Suprapubic skin (tissue), 4 donors: ENCODE measurements at regions not wholly inside any gene's neighbourhood (a gene's known extent, or its start where the extent isn't known, plus 50 kb on each side); places are given as distances from the start of the nearest gene placed in this dataset.

Experiments
- DNase-seq, 2 donors: peaks; one replicate each; pipeline ENCODE4 v3.0.0-alpha.2; 2019; ENCODE audit warnings: low spot score in 2 of 2
- H3K27ac ChIP-seq: fragments of 200-600 bp; sonication (generic); one replicate; pipeline ENCODE4 v1.5.1; 2019
- H3K27me3 ChIP-seq: fragments of 200-600 bp; sonication (generic); one replicate; pipeline ENCODE4 v1.5.1; 2019
- H3K36me3 ChIP-seq: fragments of 200-600 bp; sonication (generic); one replicate; pipeline ENCODE4 v1.5.1; 2019
- H3K4me1 ChIP-seq: fragments of 200-600 bp; sonication (generic); one replicate; pipeline ENCODE4 v1.5.1; 2019
- H3K4me3 ChIP-seq: fragments of 200-600 bp; sonication (generic); one replicate; pipeline ENCODE4 v1.5.1; 2019; ENCODE audit warnings: mild to moderate bottlenecking
- H3K9me3 ChIP-seq: fragments of 200-600 bp; sonication (generic); one replicate; pipeline ENCODE4 v1.5.1; 2019
- CTCF ChIP-seq, 2 donors: fragments of 200-600 bp in 1 of 2; fragments of 450-650 bp in 1 of 2; sonication (generic) in 1 of 2; IDR thresholded peaks; one replicate each; pipeline ENCODE4 v1.5.1; 2016 to 2019; ENCODE audit warnings: antibody characterized with exemption in 2 of 2, mild to moderate bottlenecking in 1 of 2, moderate library complexity in 1 of 2
- EP300 ChIP-seq: sonication (generic); formaldehyde crosslinking; IDR thresholded peaks from one replicate; pipeline ENCODE4 v1.6.1; 2017; ENCODE audit warnings: antibody characterized with exemption
- POLR2A ChIP-seq, 2 donors: fragments of 450-650 bp; IDR thresholded peaks; one replicate each; pipeline ENCODE4 v1.6.1; 2017; ENCODE audit warnings: antibody characterized with exemption in 2 of 2, mild to moderate bottlenecking in 2 of 2, moderate library complexity in 2 of 2
- POLR2AphosphoS5 ChIP-seq, 3 donors: sonication (generic); formaldehyde crosslinking; IDR thresholded peaks; one replicate each; pipeline ENCODE4 v1.6.1; 2017; ENCODE audit warnings: antibody characterized with exemption in 3 of 3
- WGBS: methylation state at CpG from one replicate; pipeline ENCODE4 v1.1.5; 2018; 5-methylcytosine and 5-hydroxymethylcytosine counted together

GRCh38 chr9:95626341-95626740 lies 109.6 kb upstream of the PTCH1 start:
- Histone ChIP-seq H3K27me3 (no peaks in the 10 kb centered on the region), H3K9me3 (no peaks in the 10 kb centered on the region), H3K4me3 (no peak overlapping the region), H3K36me3 (no peaks in the 10 kb centered on the region), H3K27ac (no peak overlapping the region), H3K4me1 (peaks cover 2% of the 10 kb centered on the region)
- WGBS = 60% methylated on average over 10 of the region's 13 CpGs
- peak in 1 of 2 donors; percentile 49 for DNase-seq
- TF ChIP-seq POLR2A (IDR thresholded peaks at IDR 0.05) (no peak), POLR2AphosphoS5 (IDR thresholded peaks at IDR 0.05) (no peak), CTCF (IDR thresholded peaks at IDR 0.05) (no peak), EP300 (no peak)

- no peaks in the 10 kb centered on the region for H3K36me3 ChIP-seq
- no peaks in the 10 kb centered on the region for H3K9me3 ChIP-seq
- no peak overlapping the region for H3K27ac ChIP-seq
- H3K4me3 ChIP-seq = no peak overlapping the region
- H3K4me1 ChIP-seq = peaks cover 2% of the 10 kb centered on the region
- H3K27me3 ChIP-seq = no peaks in the 10 kb centered on the region
- no peak for DNase-seq
- WGBS = 79% methylated on average over 4 of the region's 4 CpGs
- TF ChIP-seq CTCF (IDR thresholded peaks at IDR 0.05) = no peak
- no peak for TF ChIP-seq POLR2AphosphoS5 (IDR thresholded peaks at IDR 0.05)
- no peak for TF ChIP-seq POLR2A (IDR thresholded peaks at IDR 0.05)
- no peak for TF ChIP-seq EP300
These were observed 106.9 kb upstream of the PTCH1 start for GRCh38 chr9:95623640-95624039.

- Histone ChIP-seq H3K9me3 (no peaks in the 10 kb centered on the region), H3K4me1 (no peaks in the 10 kb centered on the region), H3K4me3 (no peak overlapping the region), H3K27ac (no peak overlapping the region), H3K27me3 (peaks cover 12% of the 10 kb centered on the region), H3K36me3 (no peaks in the 10 kb centered on the region)
- DNase-seq = peak in 1 of 2 donors; percentile 26
- TF ChIP-seq CTCF (IDR thresholded peaks at IDR 0.05) (no peak), POLR2A (IDR thresholded peaks at IDR 0.05) (no peak), POLR2AphosphoS5 (IDR thresholded peaks at IDR 0.05) (no peak), EP300 (no peak)
- WGBS = 89% methylated on average over 8 of the region's 8 CpGs
These were observed 104.0 kb upstream of the PTCH1 start for GRCh38 chr9:95620722-95621121.

- 67% methylated on average over 10 of the region's 10 CpGs for WGBS
- H3K4me3 ChIP-seq = no peak overlapping the region
- H3K4me1 ChIP-seq = no peaks in the 10 kb centered on the region
- peaks cover 12% of the 10 kb centered on the region for H3K27me3 ChIP-seq
- no peaks in the 10 kb centered on the region for H3K36me3 ChIP-seq
- H3K9me3 ChIP-seq = no peaks in the 10 kb centered on the region
- H3K27ac ChIP-seq = no peak overlapping the region
- TF ChIP-seq CTCF (IDR thresholded peaks at IDR 0.05) (no peak), POLR2AphosphoS5 (IDR thresholded peaks at IDR 0.05) (no peak), POLR2A (IDR thresholded peaks at IDR 0.05) (no peak), EP300 (no peak)
- DNase-seq = peak in 1 of 2 donors; percentile 40
These were observed 103.5 kb upstream of the PTCH1 start for GRCh38 chr9:95620314-95620713.

GRCh38 chr9:95615246-95615645 lies 98.5 kb upstream of the PTCH1 start:
- Histone ChIP-seq H3K27ac (no peak overlapping the region), H3K27me3 (peaks cover 14% of the 10 kb centered on the region), H3K4me1 (no peaks in the 10 kb centered on the region), H3K9me3 (no peaks in the 10 kb centered on the region), H3K4me3 (no peak overlapping the region), H3K36me3 (no peaks in the 10 kb centered on the region)
- peak in 1 of 2 donors; percentile 28 for DNase-seq
- 92% methylated on average over 8 of the region's 8 CpGs for WGBS
- TF ChIP-seq POLR2A (IDR thresholded peaks at IDR 0.05) = no peak

- no peak for DNase-seq
- Histone ChIP-seq H3K27me3 (peaks cover 14% of the 10 kb centered on the region), H3K4me3 (no peak overlapping the region), H3K36me3 (no peaks in the 10 kb centered on the region), H3K4me1 (no peaks in the 10 kb centered on the region), H3K27ac (no peak overlapping the region), H3K9me3 (no peaks in the 10 kb centered on the region)
- 85% methylated on average over 3 of the region's 3 CpGs for WGBS
- TF ChIP-seq POLR2A (IDR thresholded peaks at IDR 0.05) (no peak), EP300 (no peak), POLR2AphosphoS5 (IDR thresholded peaks at IDR 0.05) (no peak), CTCF (IDR thresholded peaks at IDR 0.05) (no peak)
These were observed 96.9 kb upstream of the PTCH1 start for GRCh38 chr9:95613670-95614069.
